ENCODE measurements at regions not wholly inside any gene's neighbourhood (a gene's known extent, or its start where the extent isn't known, plus 50 kb on each side); places are given as distances from the start of the nearest gene placed in this dataset.

DNA sequence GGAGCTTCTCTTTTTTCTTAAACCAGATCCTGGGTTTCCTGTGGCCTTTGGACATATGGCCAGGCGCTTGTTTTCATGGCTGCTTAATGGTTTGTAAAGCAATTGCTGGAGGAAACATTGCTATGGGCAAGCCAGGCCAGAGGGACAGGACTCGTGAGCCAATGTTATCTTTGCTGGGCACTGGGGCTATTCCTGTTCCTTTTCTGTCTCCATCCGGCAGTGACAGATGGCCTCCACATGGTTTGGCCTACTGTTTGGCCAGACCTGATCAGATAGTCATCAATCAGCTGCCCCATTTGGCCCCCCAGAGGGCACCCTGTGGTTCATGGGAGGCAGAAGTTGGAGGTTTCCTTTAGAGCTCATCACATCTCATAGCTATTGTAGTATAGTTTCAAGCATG is 326.1 kb upstream of the ROPN1 start (continued):
- TF ChIP-seq, protein P1, sequence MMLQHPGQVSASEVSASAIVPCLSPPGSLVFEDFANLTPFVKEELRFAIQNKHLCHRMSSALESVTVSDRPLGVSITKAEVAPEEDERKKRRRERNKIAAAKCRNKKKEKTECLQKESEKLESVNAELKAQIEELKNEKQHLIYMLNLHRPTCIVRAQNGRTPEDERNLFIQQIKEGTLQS (IDR thresholded peaks at IDR 0.05): no peak
- TF ChIP-seq HNF4A (conservative IDR thresholded peaks at IDR 0.05) (no peak), FOXA2 (IDR thresholded peaks at IDR 0.05) (no peak)
- TF ChIP-seq, protein P2, sequence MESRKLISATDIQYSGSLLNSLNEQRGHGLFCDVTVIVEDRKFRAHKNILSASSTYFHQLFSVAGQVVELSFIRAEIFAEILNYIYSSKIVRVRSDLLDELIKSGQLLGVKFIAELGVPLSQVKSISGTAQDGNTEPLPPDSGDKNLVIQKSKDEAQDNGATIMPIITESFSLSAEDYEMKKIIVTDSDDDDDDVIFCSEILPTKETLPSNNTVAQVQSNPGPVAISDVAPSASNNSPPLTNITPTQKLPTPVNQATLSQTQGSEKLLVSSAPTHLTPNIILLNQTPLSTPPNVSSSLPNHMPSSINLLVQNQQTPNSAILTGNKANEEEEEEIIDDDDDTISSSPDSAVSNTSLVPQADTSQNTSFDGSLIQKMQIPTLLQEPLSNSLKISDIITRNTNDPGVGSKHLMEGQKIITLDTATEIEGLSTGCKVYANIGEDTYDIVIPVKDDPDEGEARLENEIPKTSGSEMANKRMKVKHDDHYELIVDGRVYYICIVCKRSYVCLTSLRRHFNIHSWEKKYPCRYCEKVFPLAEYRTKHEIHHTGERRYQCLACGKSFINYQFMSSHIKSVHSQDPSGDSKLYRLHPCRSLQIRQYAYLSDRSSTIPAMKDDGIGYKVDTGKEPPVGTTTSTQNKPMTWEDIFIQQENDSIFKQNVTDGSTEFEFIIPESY (IDR thresholded peaks at IDR 0.05): no peak

DNA sequence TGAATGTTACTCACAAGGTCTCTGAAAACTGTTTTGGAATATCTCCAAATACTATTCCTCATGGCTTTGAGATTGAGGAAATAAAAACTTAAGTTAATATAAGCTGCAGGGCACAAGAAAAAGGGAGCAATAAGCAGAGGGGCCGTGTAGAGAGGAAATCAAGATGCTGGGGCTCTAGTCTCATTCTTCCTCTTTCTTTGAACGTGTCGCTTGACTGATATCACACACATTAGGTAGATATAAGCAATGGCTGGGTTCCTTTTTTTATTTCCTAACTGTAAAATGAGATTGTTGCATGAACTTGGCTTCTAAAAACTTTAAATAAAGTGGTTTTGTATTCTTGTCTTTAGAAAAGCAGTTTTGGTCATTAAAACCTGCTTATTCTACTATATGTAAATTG is 326.7 kb upstream of the ROPN1 start:
- Histone ChIP-seq H3K27me3 (ENCODE audit: control insufficient read depth in 4 of 4, insufficient read depth in 4 of 4, low read length in 3 of 4) (no peaks in the 10 kb centered on the region), H3K27ac (ENCODE audit: low read depth in 1 of 2, low read length in 2 of 2) (no peak overlapping the region), H3K36me3 (ENCODE audit: control insufficient read depth in 4 of 4, insufficient read depth in 3 of 4, low read depth in 1 of 4, low read length in 3 of 4) (no peaks in the 10 kb centered on the region), H3K9me3 (ENCODE audit: control insufficient read depth in 4 of 4, low read length in 3 of 4) (no peaks in the 10 kb centered on the region), H3K9ac (ENCODE audit: low read depth in 1 of 2, low read length in 2 of 2) (no peak overlapping the region), H3K4me3 (ENCODE audit: low read depth in 1 of 3, low read length in 3 of 3) (no peak overlapping the region), H3K4me1 (ENCODE audit: control insufficient read depth in 4 of 4, insufficient read depth in 4 of 4, low read length in 3 of 4) (no peaks in the 10 kb centered on the region)
- TF ChIP-seq NR2F2 (IDR thresholded peaks at IDR 0.05) (no peak), HNF4G (IDR thresholded peaks at IDR 0.05) (no peak), FOXA1 (IDR thresholded peaks at IDR 0.05) (no peak), GABPA (IDR thresholded peaks at IDR 0.05 in 1 of 2, conservative IDR thresholded peaks at IDR 0.05 in 1 of 2) (no peak), EGR1 (IDR thresholded peaks at IDR 0.05; ENCODE audit: low read depth in 2 of 2) (no peak), HNF4A (conservative IDR thresholded peaks at IDR 0.05) (no peak), TAF1 (conservative IDR thresholded peaks at IDR 0.05) (no peak), RXRA (IDR thresholded peaks at IDR 0.05) (no peak), SP1 (IDR thresholded peaks at IDR 0.05) (no peak), RAD21 (IDR thresholded peaks at IDR 0.05) (no peak), JUND (IDR thresholded peaks at IDR 0.05) (no peak)
- TF ChIP-seq, protein P3, sequence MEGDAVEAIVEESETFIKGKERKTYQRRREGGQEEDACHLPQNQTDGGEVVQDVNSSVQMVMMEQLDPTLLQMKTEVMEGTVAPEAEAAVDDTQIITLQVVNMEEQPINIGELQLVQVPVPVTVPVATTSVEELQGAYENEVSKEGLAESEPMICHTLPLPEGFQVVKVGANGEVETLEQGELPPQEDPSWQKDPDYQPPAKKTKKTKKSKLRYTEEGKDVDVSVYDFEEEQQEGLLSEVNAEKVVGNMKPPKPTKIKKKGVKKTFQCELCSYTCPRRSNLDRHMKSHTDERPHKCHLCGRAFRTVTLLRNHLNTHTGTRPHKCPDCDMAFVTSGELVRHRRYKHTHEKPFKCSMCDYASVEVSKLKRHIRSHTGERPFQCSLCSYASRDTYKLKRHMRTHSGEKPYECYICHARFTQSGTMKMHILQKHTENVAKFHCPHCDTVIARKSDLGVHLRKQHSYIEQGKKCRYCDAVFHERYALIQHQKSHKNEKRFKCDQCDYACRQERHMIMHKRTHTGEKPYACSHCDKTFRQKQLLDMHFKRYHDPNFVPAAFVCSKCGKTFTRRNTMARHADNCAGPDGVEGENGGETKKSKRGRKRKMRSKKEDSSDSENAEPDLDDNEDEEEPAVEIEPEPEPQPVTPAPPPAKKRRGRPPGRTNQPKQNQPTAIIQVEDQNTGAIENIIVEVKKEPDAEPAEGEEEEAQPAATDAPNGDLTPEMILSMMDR (IDR thresholded peaks at IDR 0.05; ENCODE audit: low read depth, low read length, missing input control): no peak
- TF ChIP-seq, protein P1 (IDR thresholded peaks at IDR 0.05): no peak
- TF ChIP-seq, protein P4, sequence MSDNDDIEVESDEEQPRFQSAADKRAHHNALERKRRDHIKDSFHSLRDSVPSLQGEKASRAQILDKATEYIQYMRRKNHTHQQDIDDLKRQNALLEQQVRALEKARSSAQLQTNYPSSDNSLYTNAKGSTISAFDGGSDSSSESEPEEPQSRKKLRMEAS (IDR thresholded peaks at IDR 0.05): no peak
- TF ChIP-seq, protein P2 (IDR thresholded peaks at IDR 0.05): no peak
- DNase-seq (ENCODE audit: low spot score): no peak
- 67% methylated on average over 3 of the region's 3 CpGs for WGBS

Measured in liver (tissue), 8 donors.